Common myeloid progenitor, CD34-positive (primary cell): ENCODE measurements at regions not wholly inside any gene's neighbourhood (a gene's known extent, or its start where the extent isn't known, plus 50 kb on each side); places are given as distances from the start of the nearest gene placed in this dataset.

ENCODE experiments used
- CTCF ChIA-PET: fragments of 350-600 bp; sonication (Branson Sonifier 250); formaldehyde crosslinking; loops from one replicate; lab custom pipeline; 2021; ENCODE audit warnings: antibody characterized with exemption; lab: Charles Lee
- POLR2A ChIA-PET: fragments of 350-600 bp; sonication (Branson Sonifier 250); formaldehyde crosslinking; loops from one replicate; lab custom pipeline; 2021; ENCODE audit warnings: antibody characterized with exemption; lab: Charles Lee
- DNase-seq, 3 donors: peaks; one replicate each; pipeline versions ENCODE4 v3.0.0 to v3.0.0-alpha.2; 2013
- H3K27ac ChIP-seq, 2 experiments: 1 replicate in 1 of 2; 2 replicates in 1 of 2; pipeline ENCODE4 v1.7.0; 2013; ENCODE audit warnings: inconsistent platforms in 2 of 2, low read length in 2 of 2, mild to moderate bottlenecking in 2 of 2, low read depth in 1 of 2, moderate library complexity in 1 of 2; ENCODE audit not compliant: severe bottlenecking in 2 of 2, insufficient read depth in 1 of 2, poor library complexity in 1 of 2
- H3K27me3 ChIP-seq, 5 experiments: replicated peaks in 2 of 5; 1 replicate in 3 of 5; 2 replicates in 2 of 5; pipeline versions ENCODE4 v1.6.1 to v1.7.0; 2013; ENCODE audit warnings: low read length in 4 of 5, mild to moderate bottlenecking in 2 of 5, moderate library complexity in 2 of 5, inconsistent platforms in 1 of 5; ENCODE audit not compliant: insufficient read depth in 5 of 5, control insufficient read depth in 4 of 5
- H3K36me3 ChIP-seq, 4 experiments: 1 replicate in 2 of 4; 2 replicates in 2 of 4; pipeline versions ENCODE4 v1.6.1 to v1.7.0; 2013; ENCODE audit warnings: low read length in 3 of 4, control low read depth in 1 of 4, mild to moderate bottlenecking in 1 of 4; ENCODE audit not compliant: control insufficient read depth in 4 of 4, insufficient read depth in 4 of 4
- H3K4me1 ChIP-seq, 4 experiments: 1 replicate in 3 of 4; 2 replicates in 1 of 4; pipeline versions ENCODE4 v1.6.1 to v1.7.1; 2013; ENCODE audit warnings: low read length in 3 of 4, mild to moderate bottlenecking in 3 of 4, control low read depth in 1 of 4, inconsistent platforms in 1 of 4, moderate library complexity in 1 of 4; ENCODE audit not compliant: control insufficient read depth in 4 of 4, insufficient read depth in 4 of 4; ENCODE audit errors: control extremely low read depth in 1 of 4
- H3K4me3 ChIP-seq, 7 experiments: 1 replicate in 4 of 7; 2 replicates in 3 of 7; pipeline versions ENCODE4 v1.5.1 to v1.7.0; 2013; ENCODE audit warnings: mild to moderate bottlenecking in 7 of 7, low read length in 6 of 7, moderate library complexity in 6 of 7, inconsistent platforms in 2 of 7, low read depth in 2 of 7, control low read depth in 1 of 7; ENCODE audit not compliant: insufficient read depth in 4 of 7, control insufficient read depth in 1 of 7; ENCODE audit errors: extremely low read depth in 1 of 7
- H3K9me3 ChIP-seq, 5 experiments: 1 replicate in 4 of 5; 2 replicates in 1 of 5; pipeline versions ENCODE4 v1.6.1 to v1.7.1; 2013; ENCODE audit warnings: low read length in 4 of 5, mild to moderate bottlenecking in 2 of 5, inconsistent platforms in 1 of 5, low read depth in 1 of 5, moderate library complexity in 1 of 5; ENCODE audit not compliant: control insufficient read depth in 4 of 5, insufficient read depth in 2 of 5; ENCODE audit errors: control extremely low read depth in 1 of 5
- WGBS: methylation state at CpG from one replicate; pipeline ENCODE4 v1.1.5; 2013; ENCODE audit not compliant: insufficient coverage; 5-methylcytosine and 5-hydroxymethylcytosine counted together

DNA sequence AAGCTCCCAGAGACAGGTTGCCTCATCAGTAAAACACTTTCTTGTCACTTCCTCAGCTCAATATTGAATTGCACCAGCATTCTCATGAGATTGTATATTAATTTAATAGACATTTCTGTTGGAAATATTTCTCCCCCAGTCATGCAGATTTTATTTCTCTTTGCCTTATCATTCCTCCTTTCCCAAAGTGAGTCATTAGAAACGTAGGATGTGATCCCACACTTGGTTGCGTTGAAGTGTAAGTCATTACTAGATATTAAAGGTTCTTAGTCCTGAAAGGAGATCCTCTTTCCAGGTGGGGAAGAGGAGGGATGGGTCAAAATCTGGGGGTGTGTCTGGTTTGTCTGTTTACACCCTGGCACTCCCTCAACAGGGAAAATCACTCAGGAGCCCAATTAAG, 438.2 kb downstream of the SLC4A3 start:
- H3K4me3 ChIP-seq = no peak overlapping the region
- WGBS = no CpG with 5 or more reads among the region's 2 CpGs
- CTCF ChIA-PET = no interaction called here

DNA sequence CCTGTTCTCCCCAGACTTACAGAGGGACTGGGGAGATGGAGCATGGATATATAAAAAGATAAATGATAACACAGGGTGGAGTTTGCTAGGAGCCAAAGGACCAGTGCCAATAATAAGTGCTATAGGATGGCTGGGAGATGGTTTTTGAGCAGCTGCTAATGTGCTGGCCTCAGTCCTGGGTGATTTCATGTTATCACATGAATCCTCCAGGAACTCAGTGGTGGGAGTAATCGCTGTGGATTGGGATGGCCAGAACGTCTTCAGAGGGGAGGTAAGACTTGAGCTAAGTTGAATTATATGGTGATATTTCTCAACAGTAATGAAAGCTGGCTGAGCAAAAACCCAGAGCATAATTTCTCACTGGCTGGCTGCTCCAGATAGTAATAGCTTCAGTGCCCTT, 441.4 kb downstream of the SLC4A3 start:
- ChIA-PET CTCF (no interaction called here), POLR2A (no interaction called here)
- 95% methylated on average over 2 of the region's 2 CpGs for WGBS
- no peak for DNase-seq
- H3K4me1 ChIP-seq = no peaks in the 10 kb centered on the region
- no peak overlapping the region for H3K27ac ChIP-seq
- H3K36me3 ChIP-seq = no peaks in the 10 kb centered on the region
- no peaks in the 10 kb centered on the region for H3K9me3 ChIP-seq
- no peak overlapping the region for H3K4me3 ChIP-seq
- H3K27me3 ChIP-seq = no peaks in the 10 kb centered on the region

More for the DNA sequence above, 438.2 kb downstream of the SLC4A3 start:
- no peak for DNase-seq
- Histone ChIP-seq H3K36me3 (no peaks in the 10 kb centered on the region), H3K9me3 (no peaks in the 10 kb centered on the region), H3K4me1 (no peaks in the 10 kb centered on the region), H3K27me3 (no peaks in the 10 kb centered on the region), H3K27ac (no peak overlapping the region)
- POLR2A ChIA-PET = no interaction called here

DNA sequence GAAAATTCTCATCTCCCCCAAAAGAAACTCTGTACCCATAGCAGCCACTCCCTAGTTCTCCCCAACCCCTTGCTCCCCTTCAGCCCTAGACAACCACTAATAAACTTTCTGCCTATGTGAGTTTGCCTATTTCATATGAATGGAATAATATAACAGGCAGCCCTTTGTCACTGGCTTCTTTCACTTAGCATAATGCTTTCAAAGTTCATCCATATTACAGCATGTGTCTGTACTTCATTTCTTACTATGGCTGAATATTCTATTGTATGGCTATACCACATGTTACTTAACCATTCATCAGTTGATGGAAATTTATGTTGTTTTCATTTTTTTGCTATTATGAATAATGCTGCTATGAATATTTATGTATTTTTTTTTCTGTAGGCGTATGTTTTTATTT, 442.9 kb downstream of the SLC4A3 start:
- Histone ChIP-seq H3K4me3 (no peak overlapping the region), H3K36me3 (no peaks in the 10 kb centered on the region), H3K9me3 (no peaks in the 10 kb centered on the region), H3K4me1 (no peaks in the 10 kb centered on the region), H3K27me3 (no peaks in the 10 kb centered on the region), H3K27ac (no peak overlapping the region)
- no CpG with 5 or more reads among the region's 1 CpG for WGBS
- no peak for DNase-seq
- ChIA-PET POLR2A (no interaction called here), CTCF (no interaction called here)

DNA sequence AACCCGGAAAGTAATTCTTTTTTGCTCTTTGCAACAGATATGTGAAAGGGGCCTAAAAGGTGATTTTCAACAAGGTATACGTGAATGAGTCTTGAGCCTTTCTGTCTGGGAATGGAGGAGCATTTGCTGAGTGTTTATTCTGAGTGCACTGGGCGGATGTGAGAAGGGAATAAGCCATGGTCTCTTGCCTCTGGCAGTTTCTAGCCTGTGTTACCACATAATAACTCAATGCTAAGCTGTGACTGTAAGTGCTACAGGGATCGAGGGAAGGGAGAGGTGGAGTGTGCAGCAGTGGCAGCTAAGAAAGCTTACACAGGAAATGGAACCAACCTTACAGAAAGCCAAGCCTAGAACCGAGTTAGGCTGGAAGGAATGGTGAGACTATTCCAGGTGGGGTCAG, 444.3 kb downstream of the SLC4A3 start:
- Histone ChIP-seq H3K4me1 (no peaks in the 10 kb centered on the region), H3K27ac (no peak overlapping the region), H3K9me3 (no peaks in the 10 kb centered on the region), H3K4me3 (no peak overlapping the region), H3K27me3 (peaks cover 0 to 2% (median 0%) of the 10 kb centered on the region in 5 experiments), H3K36me3 (no peaks in the 10 kb centered on the region)
- no peak for DNase-seq
- ChIA-PET CTCF (no interaction called here), POLR2A (no interaction called here)
- WGBS = 85% methylated on average over 3 of the region's 5 CpGs

DNA sequence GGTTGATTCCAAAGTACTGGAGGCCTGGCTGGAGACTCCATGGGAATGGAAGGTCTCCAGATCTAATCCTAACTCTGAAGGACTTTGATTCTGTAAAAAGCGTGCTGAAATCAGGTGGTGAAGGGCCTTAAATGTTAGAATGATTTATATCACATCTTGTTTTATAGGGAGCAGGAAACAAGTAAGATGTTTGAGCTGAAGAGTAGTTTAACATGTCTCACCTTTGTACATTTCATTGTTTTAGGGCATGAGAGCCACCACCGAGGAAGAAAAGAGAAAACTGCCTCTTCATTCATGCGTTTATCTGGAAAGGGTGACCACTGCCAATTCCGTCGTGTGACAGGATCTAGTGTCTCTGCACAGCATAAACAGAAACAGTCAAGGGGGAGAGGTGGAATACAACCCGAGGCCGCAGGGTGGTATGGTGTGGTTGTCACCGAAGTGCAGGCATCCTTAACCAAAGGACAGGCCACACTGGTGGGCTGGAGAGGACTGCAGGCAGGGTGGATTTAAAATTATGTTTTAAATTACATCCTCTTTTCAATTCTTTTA, 445.3 kb downstream of the SLC4A3 start:
- 81% methylated on average over 6 of the region's 8 CpGs for WGBS
- Histone ChIP-seq H3K36me3 (no peaks in the 10 kb centered on the region), H3K27me3 (peaks cover 0 to 2% (median 0%) of the 10 kb centered on the region in 5 experiments), H3K4me1 (no peaks in the 10 kb centered on the region), H3K27ac (no peak overlapping the region), H3K9me3 (peaks cover 0 to 1% (median 0%) of the 10 kb centered on the region in 5 experiments), H3K4me3 (no peak overlapping the region)
- no peak for DNase-seq
- POLR2A ChIA-PET = no interaction called here
- CTCF ChIA-PET = no interaction called here

DNA sequence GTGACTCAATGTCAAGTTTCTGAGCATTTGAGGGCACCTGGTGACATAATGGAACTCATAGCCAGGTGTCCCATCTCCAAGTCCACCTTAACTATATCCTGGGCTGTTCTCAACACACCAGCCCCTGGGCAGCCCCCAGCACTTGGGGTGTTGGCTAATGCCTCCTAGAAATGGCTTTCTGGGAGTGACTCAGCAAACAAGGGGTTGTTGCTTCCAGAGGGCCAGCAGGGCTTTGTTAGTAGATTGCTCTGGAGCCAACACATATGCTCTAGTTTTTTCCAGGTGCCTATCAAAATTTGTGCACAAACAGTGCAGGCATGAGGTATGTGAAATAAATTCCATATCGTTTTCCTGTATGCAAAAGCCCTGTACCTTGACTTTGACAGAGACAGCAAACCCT, 448.4 kb downstream of the SLC4A3 start:
- ChIA-PET POLR2A (no interaction called here), CTCF (no interaction called here)
- Histone ChIP-seq H3K36me3 (no peaks in the 10 kb centered on the region), H3K27ac (no peak overlapping the region), H3K27me3 (peaks cover 0 to 2% (median 0%) of the 10 kb centered on the region in 5 experiments), H3K4me3 (no peak overlapping the region), H3K9me3 (peaks cover 0 to 1% (median 0%) of the 10 kb centered on the region in 5 experiments), H3K4me1 (no peaks in the 10 kb centered on the region)
- no peak for DNase-seq
- 100% methylated on average over 1 of the region's 1 CpG for WGBS

DNA sequence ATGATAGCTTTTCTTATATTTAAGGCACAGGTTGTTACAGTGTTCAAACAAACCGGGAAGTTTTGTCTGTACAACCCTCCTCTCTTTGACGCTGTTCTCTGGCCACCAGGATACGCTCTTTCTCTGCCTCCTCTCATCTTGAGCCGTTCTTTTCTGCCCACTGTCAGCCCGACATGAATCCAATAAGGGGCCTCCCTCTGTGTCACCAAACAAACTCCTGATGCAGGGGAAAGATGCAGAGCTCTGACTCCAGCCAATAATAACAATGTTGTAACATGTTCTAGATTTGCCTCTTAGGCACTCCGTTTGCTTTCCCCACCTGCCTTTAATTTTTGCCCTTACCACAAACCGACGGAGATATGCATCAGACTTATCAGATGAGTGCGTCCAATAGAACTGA, 449.3 kb downstream of the SLC4A3 start:
- Histone ChIP-seq H3K9me3 (peaks cover 0 to 1% (median 0%) of the 10 kb centered on the region in 5 experiments), H3K27ac (no peak overlapping the region), H3K36me3 (no peaks in the 10 kb centered on the region), H3K4me1 (no peaks in the 10 kb centered on the region), H3K4me3 (no peak overlapping the region), H3K27me3 (peaks cover 0 to 2% (median 0%) of the 10 kb centered on the region in 5 experiments)
- 90% methylated on average over 9 of the region's 9 CpGs for WGBS
- ChIA-PET POLR2A (no interaction called here), CTCF (no interaction called here)
- no peak for DNase-seq
